Hepatic stellate cell (primary cell): ENCODE measurements at regions not wholly inside any gene's neighbourhood (a gene's known extent, or its start where the extent isn't known, plus 50 kb on each side); places are given as distances from the start of the nearest gene placed in this dataset.

Experiments
- DNase-seq: peaks from one replicate; pipeline ENCODE4 v3.0.0; 2011; ENCODE audit warnings: low spot score

- no peak for DNase-seq
These were observed 414.3 kb downstream of the MEIS1 start for GRCh38 chr2:66849153-66849755.

- DNase-seq = no peak
These were observed 415.5 kb downstream of the MEIS1 start for GRCh38 chr2:66850376-66850775.

GRCh38 chr2:66851449-66851872 lies 416.5 kb downstream of the MEIS1 start:
- DNase-seq = peak; percentile 50

GRCh38 chr2:66852953-66853352 lies 418.0 kb downstream of the MEIS1 start:
- no peak for DNase-seq

DNA sequence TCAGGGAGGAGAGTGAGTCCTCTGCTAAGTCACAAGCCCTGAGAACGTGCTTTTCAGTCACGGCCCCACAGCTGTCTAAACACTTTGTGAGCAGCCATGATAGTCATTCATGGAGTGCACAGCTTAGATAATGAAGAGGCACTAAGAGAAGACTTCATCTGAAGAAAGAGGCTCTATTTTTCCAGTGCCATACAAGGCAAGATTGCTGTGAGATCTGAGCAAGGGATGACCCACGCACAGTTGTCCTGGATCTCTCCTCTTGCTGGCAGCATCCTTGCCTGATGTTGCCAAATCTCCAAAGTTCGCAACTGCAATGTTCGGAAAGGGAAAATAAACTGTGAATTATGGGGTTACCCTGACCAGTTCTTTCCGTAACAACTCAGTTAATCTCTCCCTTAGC lies 418.7 kb downstream of the MEIS1 start:
- no peak for DNase-seq

DNA sequence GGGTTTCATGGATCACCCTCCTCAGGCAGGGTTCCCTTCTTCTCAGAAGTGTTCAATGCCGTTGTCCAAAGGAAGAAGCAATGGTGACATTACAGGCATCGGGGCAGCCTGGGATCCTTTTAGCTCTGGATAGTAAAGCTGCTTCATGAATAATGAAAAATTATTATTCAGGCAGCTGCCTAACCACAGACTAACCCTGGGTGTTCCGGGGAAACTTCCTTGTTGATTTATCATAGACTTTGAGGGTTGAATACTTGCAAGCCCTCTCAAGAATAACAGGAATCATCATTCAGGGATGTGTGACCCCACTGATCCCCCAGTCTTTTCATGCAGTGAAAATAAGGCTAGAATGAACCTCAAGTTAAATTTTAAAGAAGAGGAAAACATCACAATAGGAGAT lies 419.4 kb downstream of the MEIS1 start:
- DNase-seq = no peak

DNA sequence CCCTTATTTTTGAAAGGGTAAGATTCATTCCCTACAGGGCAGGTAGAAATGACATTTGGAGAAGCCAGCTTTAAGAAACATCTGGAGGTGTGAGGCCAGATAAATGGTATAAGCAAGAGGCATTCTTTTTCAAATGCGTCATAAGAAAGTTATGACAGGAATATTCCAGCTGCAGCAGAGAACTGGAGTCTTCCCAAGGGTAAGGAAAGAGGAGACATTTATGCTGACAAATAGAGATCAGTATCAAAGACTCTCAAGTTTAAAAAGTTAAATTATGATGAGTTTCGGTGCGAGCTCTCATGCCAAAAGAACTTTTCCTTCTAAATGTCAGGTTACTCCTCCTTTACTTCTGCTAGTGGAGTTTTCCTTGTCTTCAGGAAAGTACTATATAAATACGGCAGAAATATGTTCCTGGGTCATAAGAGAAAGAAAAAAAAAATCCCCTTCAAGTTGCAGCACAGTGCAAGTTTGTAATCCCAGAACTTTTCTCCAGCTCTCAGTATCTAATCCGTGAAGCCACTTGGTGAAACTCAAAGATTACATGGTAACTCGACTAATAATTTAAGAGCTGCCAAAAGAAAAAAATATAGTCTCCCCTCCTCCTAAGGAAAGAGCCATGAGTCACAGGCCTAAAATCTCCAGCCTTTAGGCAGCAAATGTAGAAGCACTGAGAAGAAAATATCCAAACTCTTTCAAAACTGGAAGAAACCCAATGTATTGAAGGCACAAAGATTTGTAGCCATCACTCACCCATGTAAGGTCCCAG lies 428.1 kb downstream of the MEIS1 start:
- peak; percentile 36 for DNase-seq

- DNase-seq = no peak
These were observed 430.2 kb downstream of the MEIS1 start for GRCh38 chr2:66865161-66865560.

DNA sequence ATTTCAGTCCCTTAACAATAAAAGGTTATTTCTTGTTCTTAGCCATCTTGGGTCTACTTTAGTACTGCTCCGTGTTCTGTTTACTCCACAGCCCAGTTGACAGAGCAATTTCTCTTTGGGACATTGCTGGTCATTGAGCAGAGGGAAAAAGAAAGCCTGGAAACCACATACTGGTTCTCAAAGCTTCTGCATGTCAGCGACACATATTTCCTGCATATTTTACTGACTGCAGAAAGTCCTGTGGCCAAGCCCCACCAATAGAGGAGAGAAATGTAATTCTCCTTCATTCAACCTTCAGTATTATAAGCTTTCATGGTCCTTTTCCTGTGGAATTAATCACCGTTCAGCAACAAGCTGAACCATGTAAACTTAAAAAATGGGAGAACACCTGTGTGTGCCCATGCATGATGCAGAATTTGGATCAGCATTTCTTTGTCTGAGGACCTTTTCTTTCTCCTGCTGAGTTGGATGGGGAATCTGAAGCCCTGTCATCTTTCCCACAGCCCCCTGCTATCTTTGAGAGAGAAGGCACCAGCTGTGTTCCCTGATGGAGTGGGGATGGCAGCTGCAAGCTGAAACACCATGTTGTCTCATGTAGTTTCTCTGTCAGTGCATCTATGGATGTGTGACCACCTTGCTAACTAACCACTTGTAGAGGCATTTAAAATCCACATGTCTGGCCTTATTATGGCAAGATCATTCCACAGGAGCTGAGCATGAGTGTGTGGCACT lies 431.6 kb downstream of the MEIS1 start:
- DNase-seq = no peak

DNA sequence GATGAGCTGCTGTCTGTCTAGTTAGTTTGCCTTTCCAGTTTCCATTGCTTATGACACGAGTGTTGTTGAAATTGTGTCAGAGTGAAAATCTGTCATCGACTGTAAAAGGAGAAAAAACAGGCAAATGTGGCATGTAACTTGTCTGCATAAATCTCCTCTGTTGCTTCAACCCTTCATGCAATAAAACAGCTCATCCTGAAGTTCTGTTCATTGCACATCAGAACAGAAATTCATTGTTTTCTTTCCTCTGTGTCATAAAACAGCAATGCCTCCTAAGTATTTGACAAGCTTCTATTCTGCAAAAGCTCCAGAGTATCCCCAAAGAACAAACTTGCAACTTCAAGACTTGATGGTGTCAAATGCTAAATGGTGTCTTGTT lies 432.1 kb downstream of the MEIS1 start:
- no peak for DNase-seq

DNA sequence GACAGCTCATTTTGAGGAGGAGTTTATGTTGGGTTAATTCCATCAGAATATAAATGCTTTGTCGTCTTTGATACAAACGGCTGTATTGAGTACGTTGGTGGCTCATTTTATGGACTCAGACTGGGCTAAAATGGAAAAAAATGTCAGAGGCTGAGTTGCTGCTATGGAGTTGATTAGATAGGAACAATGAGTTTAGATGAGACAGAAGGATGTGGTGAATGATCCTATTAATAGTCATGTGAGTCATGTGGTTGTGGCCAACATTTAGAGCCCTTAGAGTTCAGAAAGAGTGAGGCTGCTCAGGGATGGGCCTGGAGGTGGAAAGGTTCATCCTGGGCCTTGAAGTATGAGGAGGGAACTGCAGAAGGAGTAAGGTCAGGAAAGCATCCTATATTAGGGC lies 434.2 kb downstream of the MEIS1 start:
- no peak for DNase-seq

GRCh38 chr2:66872081-66872985 lies 437.4 kb downstream of the MEIS1 start:
- no peak for DNase-seq

- DNase-seq = no peak
These were observed 438.2 kb downstream of the MEIS1 start for GRCh38 chr2:66872986-66873754.

DNA sequence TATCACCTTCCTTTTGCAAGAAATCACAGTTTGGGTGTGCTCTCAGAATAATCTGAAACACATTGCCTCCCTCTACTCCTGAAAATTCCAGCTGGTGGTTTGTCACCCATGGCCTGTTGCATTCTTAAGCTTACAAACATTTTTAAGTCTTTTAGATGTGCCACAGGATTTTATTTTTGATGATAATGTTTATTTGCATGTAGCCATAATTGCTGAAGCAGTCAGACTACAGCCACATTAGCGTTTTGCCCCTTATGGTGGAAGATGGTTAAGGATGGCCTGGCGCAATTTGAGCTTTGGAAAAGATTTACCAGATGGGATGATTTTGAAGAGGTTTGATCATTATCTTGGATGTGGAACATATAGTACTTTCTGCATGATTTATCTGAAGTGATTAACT lies 439.5 kb downstream of the MEIS1 start:
- DNase-seq = no peak

DNA sequence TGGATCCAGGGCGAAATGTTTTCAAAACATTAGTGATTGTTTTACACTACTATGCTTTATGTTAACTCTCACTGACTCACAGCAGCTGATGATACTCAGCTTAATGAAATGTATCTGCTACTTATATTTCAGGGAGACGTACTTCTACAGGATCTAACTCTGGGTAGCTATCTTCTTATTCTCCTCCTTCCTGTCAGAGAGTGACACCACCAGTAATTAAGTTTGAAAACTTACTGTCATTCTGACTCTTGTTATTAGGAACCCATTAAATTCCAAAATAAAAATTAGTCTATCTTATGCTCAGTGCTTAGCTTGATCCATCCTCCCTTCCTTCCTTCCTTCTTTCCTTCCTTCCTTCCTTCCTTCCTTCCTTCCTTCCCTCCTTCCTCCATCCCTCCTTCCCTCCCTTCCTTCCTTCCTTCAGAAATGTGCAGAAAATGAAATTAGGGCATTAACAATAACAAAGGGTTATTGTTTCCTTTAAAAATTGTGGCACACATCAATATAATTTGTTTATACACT lies 441.1 kb downstream of the MEIS1 start:
- no peak for DNase-seq

GRCh38 chr2:66885775-66886383 lies 451.0 kb downstream of the MEIS1 start:
- DNase-seq = no peak

- no peak for DNase-seq
These were observed 453.3 kb downstream of the MEIS1 start for GRCh38 chr2:66888246-66888645.

- no peak for DNase-seq
These were observed 454.1 kb downstream of the MEIS1 start for GRCh38 chr2:66888791-66889631.

DNA sequence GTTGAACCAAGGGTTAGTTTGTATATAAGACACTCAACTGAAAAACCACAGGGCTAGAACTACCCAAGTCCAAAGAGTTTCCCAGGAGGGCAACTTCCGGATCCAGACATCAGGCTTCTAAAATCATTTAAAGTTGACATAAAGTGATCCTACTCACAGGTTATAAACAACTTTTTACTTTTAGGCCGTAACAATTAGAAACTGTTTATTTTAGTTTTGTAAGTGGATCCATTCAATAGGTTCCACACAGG lies 454.6 kb downstream of the MEIS1 start:
- DNase-seq = no peak

DNA sequence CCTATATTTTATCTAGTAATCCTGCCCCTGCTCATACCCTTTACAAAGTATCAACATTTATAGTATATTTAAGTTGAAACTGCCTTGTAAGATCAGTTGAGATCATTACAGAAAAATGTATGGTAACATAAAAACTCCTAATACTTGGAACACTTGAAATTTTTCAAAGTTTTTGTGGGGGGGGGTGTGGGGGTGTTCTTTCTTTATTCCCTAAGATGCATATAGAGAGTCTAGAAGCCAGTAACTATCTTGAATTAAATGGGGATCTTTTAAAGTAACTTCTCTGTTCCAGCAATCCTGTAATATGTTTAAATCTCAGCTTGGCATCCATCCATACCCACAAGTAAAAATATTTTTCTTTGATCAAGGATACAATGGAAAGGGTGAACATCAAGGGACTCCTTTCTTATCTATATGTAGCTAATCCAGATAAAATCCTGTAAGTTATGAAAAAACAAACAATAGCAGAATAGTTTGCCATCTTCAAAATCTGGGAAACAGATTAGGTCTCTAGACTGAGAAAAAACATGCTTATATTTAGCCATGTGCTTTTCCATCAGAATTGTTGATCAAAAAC lies 455.3 kb downstream of the MEIS1 start:
- no peak for DNase-seq
